HFFc6 (cell line): ENCODE measurements at regions not wholly inside any gene's neighbourhood (a gene's known extent, or its start where the extent isn't known, plus 50 kb on each side); places are given as distances from the start of the nearest gene placed in this dataset.

Experiments
- DNase-seq: peaks from one replicate; pipeline ENCODE4 v3.0.0-alpha.2; 2018
- H3K27ac Mint-ChIP-seq: 2 replicates; pipeline ENCODE4 v1.8.0; 2020; ENCODE audit warnings: mild to moderate bottlenecking, mixed read lengths
- H3K27me3 Mint-ChIP-seq: 2 replicates; pipeline ENCODE4 v1.8.0; 2021; ENCODE audit warnings: mild to moderate bottlenecking, moderate library complexity, mixed read lengths; ENCODE audit not compliant: insufficient read depth
- H3K36me3 Mint-ChIP-seq: 2 replicates; pipeline ENCODE4 v1.8.0; 2021; ENCODE audit warnings: low read depth, mixed read lengths
- H3K4me1 Mint-ChIP-seq: 2 replicates; pipeline ENCODE4 v1.8.0; 2020; ENCODE audit warnings: low read depth, mixed read lengths
- H3K4me3 Mint-ChIP-seq: 2 replicates; pipeline ENCODE4 v1.8.0; 2020; ENCODE audit warnings: mild to moderate bottlenecking, moderate library complexity, mixed read lengths
- H3K9me3 Mint-ChIP-seq: 2 replicates; pipeline ENCODE4 v1.8.0; 2020; ENCODE audit warnings: mild to moderate bottlenecking, mixed read lengths
- TF ChIP-seq, protein P1 (sequence below): fragments of 200-600 bp; sonication (generic); IDR thresholded peaks from 2 replicates; pipeline ENCODE4 v1.5.0; 2021; ENCODE audit warnings: antibody characterized with exemption, mild to moderate bottlenecking

- Mint-ChIP-seq H3K27me3 (peaks cover 19% of the 10 kb centered on the region), H3K36me3 (no peaks in the 10 kb centered on the region), H3K4me1 (no peaks in the 10 kb centered on the region), H3K4me3 (no peak overlapping the region), H3K27ac (no peak overlapping the region), H3K9me3 (no peaks in the 10 kb centered on the region)
- TF ChIP-seq, protein P1, sequence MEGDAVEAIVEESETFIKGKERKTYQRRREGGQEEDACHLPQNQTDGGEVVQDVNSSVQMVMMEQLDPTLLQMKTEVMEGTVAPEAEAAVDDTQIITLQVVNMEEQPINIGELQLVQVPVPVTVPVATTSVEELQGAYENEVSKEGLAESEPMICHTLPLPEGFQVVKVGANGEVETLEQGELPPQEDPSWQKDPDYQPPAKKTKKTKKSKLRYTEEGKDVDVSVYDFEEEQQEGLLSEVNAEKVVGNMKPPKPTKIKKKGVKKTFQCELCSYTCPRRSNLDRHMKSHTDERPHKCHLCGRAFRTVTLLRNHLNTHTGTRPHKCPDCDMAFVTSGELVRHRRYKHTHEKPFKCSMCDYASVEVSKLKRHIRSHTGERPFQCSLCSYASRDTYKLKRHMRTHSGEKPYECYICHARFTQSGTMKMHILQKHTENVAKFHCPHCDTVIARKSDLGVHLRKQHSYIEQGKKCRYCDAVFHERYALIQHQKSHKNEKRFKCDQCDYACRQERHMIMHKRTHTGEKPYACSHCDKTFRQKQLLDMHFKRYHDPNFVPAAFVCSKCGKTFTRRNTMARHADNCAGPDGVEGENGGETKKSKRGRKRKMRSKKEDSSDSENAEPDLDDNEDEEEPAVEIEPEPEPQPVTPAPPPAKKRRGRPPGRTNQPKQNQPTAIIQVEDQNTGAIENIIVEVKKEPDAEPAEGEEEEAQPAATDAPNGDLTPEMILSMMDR: no peak
- no peak for DNase-seq
Observed at GRCh38 chr12:94749890-94750289, 99.5 kb upstream of the TMCC3 start.

DNA sequence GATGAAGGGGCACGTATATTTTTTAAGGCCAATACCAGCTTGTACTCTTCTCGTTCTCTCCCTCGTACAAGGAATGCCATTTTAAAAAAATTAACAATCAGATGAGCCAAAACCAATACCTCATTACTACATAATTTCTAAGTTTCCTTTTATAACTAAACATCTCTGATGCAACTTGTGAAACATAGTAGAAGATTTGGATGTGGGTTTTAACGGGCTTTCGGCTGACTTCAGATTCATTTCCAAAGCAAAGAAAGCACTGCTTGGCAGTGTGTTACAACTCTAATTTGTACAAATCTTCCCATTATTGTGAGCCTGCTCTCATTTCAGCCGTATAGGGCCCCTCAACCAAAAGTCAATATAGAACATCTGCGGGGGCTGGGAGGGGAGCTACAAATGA lies 99.1 kb upstream of the TMCC3 start:
- Mint-ChIP-seq H3K27me3 (peaks cover 19% of the 10 kb centered on the region), H3K4me3 (no peak overlapping the region), H3K4me1 (no peaks in the 10 kb centered on the region), H3K9me3 (no peaks in the 10 kb centered on the region), H3K27ac (no peak overlapping the region), H3K36me3 (no peaks in the 10 kb centered on the region)
- DNase-seq: no peak
- TF ChIP-seq, protein P1: no peak

DNA sequence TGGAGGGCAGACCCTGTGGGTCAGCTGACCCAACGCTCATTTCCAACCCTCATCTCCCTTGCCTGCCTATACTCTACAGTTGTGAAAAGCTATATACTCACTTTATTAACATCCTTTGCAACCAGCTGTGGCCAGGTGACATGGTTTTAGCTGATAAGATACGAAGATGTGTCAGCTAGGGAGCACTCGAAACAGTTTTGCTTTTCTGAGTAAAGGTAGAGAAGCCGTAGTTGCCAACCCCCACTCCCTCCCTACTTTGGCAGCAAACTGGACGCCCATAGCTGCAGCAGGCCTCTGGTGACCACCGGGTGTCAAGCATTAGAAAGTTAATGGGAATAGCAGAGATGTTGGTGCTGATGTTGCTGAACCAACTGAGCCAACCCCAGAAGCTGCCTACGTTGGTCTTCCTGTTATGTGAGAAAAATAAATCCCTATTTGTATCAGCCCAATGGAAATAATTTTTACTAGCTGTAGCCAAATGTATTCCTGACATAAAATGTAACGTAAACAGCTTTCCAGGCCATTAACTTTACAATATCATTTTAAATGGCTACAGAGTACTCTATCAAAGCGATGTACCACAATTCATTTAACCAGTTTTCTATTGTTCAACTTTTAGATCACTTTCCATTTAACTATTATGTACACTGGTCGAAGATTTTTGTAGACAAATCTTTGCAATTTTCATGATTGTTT lies 98.5 kb upstream of the TMCC3 start:
- TF ChIP-seq, protein P1: no peak

GRCh38 chr12:94745562-94745961 lies 95.2 kb upstream of the TMCC3 start:
- H3K9me3 Mint-ChIP-seq: no peaks in the 10 kb centered on the region
- no peak overlapping the region for H3K27ac Mint-ChIP-seq
- H3K4me1 Mint-ChIP-seq: no peaks in the 10 kb centered on the region
- no peak overlapping the region for H3K4me3 Mint-ChIP-seq
- no peak for DNase-seq
- TF ChIP-seq, protein P1: no peak
- no peaks in the 10 kb centered on the region for H3K36me3 Mint-ChIP-seq
- H3K27me3 Mint-ChIP-seq: peaks cover 8% of the 10 kb centered on the region; the same call in 1 of the 2 replicates

More for the DNA sequence above, 98.5 kb upstream of the TMCC3 start:
- H3K27me3 Mint-ChIP-seq: peaks cover 15% of the 10 kb centered on the region
- H3K9me3 Mint-ChIP-seq: no peaks in the 10 kb centered on the region
- H3K27ac Mint-ChIP-seq: no peak overlapping the region
- DNase-seq: no peak
- no peaks in the 10 kb centered on the region for H3K36me3 Mint-ChIP-seq
- no peaks in the 10 kb centered on the region for H3K4me1 Mint-ChIP-seq
- H3K4me3 Mint-ChIP-seq: no peak overlapping the region

DNA sequence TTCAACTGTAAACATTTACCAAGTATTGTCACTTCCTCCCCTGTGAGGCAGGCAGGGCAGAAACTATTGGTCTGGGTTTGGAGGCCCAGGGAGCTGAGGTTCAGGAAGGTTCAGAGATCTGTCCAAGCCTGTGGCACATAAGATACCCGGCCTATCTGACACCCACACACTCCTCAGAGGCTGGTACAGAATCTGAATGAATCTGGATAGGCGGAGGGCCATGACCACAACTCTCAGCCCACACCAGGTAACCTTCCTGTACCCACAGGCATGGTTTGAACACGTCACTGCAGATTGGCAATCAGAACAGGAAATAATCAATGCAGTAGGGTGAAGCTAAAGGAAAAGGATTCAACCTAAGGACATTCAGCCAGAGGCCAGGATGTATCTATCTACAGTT lies 92.8 kb upstream of the TMCC3 start:
- DNase-seq: no peak
- H3K4me1 Mint-ChIP-seq: no peaks in the 10 kb centered on the region
- TF ChIP-seq, protein P1: no peak
- no peaks in the 10 kb centered on the region for H3K36me3 Mint-ChIP-seq
- H3K4me3 Mint-ChIP-seq: no peak overlapping the region
- no peak overlapping the region for H3K27ac Mint-ChIP-seq
- no peaks in the 10 kb centered on the region for H3K9me3 Mint-ChIP-seq
- peaks cover 9% of the 10 kb centered on the region for H3K27me3 Mint-ChIP-seq
